ENCODE measurements at regions not wholly inside any gene's neighbourhood (a gene's known extent, or its start where the extent isn't known, plus 50 kb on each side); places are given as distances from the start of the nearest gene placed in this dataset.

- TF ChIP-seq JUND (IDR thresholded peaks at IDR 0.05; ENCODE audit: low read depth, low read length) = no peak
- no peak for TF ChIP-seq YBX1 (IDR thresholded peaks at IDR 0.05)
- TF ChIP-seq BCL11A (IDR thresholded peaks at IDR 0.05; ENCODE audit: low read depth, low read length) = no peak
- TF ChIP-seq PKNOX1 (IDR thresholded peaks at IDR 0.05) = no peak
Observed at GRCh38 chr4:57602141-57602540, 492.0 kb upstream of the IGFBP7 start.

All from GM12878 (cell line).